ENCODE measurements at regions not wholly inside any gene's neighbourhood (a gene's known extent, or its start where the extent isn't known, plus 50 kb on each side); places are given as distances from the start of the nearest gene placed in this dataset.
"Not testable (repeated sequence)": the region's sequence is repeated elsewhere in the genome, so short reads cannot be mapped to it uniquely, and the experiment has no call there.

DNA sequence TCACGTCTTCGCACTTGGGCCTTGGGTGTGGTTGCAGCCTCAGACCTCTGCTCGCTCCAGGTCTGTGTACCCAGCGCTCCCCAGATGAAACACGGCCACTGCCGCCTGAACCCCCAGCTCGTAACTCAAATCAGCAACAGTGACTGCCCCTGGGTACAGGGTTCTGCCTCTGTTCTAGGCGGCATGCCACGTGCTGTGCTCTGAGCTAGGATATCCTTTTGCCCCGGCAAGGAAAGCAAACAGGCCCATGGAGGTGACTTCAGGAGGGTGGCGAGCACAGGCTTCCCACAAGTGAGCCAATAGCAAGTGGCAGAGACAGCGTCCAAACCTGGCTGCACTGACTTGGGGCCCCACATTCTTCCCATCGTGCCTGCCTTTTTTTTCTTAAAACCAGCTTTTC is 96.3 kb upstream of the PZP start:
- DNase-seq, result not testable (repeated sequence)

DNA sequence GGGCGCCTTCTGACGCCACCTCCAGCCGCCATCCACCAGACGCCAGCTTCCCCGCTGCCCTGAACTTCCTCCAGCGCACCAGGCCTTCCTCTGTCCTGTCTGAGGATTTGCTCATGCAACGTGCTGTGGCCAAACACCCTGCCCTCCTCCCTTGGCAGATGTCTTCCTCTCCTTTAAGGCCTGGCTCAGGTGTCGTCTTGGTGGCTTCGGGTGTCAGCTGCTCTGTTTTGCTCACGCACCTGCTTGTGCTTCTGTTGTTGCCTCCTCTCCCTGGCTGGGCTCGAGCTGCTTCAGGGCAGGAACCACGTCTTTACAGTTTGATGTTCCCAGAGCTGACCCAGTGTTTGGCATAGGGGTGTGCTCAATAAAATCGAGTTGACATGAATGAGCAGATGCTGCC is 87.7 kb upstream of the PZP start:
- DNase-seq, result not testable (repeated sequence)

DNA sequence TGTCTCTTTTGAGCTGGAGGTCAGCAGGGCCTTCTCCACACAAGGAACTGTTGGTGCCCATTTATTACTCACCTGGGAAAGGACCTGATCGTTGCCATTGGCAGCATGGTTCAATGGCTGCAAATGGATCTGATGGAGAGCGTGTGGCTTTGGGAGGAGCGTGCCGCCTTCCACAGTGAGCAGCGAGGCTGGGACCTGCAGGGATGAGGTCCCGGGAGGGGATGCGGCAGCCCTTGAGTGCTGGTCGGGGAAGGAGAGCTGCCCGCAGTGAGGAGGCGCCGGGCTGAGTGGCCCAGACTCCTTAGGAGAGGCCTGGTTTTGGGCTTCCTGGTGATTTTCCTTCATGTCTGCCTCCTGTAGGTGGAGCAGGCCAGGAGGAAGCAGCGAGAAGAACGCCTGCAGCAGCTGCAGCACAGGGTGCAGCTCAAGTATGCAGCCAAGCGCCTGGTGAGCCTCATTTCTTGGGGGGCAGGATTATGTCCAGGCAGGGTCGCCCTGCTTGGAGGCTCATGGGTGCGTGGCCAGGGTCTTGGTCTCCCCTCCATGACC is 86.0 kb upstream of the PZP start:
- not testable (repeated sequence) for DNase-seq

DNA sequence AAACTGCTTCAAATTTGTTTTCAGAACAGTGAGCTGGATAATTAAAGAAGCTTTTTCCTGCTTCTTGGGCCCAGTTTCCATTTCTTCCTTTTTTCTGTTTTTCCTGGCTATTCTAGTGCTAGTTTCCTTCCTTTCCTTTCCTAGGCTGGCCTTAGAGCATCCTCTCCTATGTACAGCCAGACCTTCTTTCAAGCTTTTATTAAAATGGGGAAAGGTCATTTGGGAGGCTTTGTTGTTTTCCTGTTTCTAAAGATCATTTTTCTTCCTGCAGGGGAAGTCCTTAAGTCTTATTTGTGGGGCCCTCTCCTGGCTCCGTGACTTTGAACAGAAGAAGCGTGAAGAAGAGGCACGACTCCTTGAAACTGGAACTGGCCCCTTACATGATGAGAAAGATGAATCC is 85.2 kb upstream of the PZP start:
- DNase-seq, result not testable (repeated sequence)

DNA sequence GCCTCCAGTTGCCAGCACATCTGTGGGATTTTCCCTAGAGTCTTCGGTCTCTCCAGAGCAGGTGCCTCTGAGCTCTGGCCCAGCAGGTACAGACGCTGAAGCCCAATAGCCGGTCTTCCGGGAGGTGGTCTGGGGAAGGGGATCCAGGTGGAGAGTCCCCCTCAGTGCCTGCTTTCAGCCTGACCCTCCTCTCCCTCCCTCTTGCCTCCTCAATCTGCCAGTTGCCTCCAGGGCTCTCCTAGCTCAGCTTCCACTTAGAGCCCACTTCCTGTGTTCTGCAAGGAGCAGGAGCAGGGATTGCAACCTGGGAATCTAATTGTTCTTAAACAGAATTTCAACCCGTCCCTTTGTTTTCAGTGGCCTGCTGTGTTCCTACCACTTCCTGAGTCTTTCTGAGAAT is 81.8 kb upstream of the PZP start:
- DNase-seq, result not testable (repeated sequence)

DNA sequence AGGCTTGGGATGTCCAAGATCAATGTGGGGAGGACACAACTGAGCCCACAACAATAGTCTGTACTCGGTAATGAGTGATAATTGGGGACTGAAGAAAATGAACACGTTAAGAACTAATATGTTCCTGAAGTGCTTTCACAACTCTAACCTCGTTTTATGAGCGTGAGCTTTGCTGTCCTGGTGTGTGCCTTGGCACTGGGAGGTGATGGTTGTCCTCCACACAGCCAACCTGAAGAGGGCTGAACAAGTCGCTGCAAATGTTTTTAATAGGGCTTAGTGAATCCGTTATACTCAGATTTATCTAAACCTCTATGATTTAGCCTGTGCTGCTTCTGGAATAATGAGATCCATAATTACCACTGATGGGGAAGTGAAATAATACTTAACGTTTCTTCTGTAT is 76.5 kb upstream of the PZP start:
- not testable (repeated sequence) for DNase-seq

DNA sequence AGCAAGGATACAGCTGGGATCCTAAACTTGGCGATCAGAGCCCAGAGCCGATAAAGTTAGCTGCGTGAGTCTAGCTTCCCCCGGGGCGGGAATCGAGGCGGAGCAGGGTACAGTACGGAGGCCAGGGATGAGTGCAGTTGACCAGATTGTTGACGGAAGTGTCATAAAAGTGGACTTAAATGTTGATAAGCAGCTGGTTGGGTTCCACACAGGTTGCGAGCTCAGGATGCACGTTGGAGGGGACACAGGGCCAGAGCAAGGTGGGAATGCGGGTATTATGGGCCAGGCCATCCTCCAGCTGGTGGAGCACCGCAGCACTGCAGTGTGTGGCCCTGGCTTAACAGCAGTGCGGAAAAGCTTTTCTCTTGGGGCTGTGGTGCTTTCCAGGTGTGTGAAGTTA is 76.0 kb upstream of the PZP start:
- DNase-seq, result not testable (repeated sequence)

DNA sequence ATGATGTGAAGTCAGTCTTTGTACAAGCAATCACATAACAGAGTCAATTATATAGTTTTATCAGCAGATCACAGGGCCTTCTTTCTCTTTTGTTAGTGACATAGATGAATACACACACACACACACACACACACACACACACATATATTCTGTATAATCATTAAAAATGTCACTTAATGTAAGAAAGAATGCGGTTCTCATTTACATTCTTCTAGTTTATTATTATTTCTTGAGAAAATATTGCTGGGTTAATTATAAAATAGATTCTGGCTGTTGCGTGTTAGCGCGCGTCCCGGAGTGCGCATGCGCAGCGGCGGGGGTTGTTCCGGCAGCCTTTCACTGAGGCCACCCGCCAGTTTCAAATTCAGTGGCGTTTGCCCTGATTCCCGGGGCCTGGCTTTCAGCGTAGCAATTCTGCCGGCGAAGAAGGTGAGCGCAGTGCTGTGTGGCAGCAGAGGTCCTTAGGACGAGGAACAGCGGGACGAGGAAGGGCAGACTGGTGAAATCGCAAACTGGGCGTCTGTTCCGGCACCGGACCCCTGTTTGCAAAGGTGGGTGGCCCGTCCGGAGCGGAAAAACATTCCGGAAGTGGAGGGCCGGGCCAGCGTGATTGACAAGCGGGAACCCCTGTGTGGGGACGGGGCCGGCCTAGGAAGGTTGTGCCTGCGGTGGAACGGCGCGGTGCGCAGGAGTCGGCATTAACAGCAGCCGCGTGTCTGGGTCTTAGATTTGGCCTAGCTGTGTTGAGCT is 75.3 kb upstream of the PZP start:
- peak; percentile 84 for DNase-seq

DNA sequence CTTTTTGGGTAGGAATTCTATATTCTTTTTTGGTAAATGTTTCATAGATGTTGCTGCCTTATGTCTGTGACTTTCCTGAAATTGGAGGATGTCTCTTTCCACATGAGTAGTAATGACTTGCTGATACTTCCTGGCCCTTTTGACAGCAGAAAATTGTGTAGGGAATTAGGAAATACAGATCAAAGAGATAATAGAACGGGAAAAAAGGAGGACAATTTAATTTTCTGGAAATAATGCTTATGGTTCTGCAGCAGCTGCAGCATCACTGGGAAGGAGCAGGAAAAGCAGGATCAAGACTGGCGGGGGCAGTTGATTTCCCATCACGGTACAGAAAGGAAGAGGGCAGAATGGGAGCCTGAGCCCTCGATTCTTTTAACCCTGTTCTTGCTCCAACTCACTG is 68.8 kb upstream of the PZP start:
- no peak for DNase-seq

DNA sequence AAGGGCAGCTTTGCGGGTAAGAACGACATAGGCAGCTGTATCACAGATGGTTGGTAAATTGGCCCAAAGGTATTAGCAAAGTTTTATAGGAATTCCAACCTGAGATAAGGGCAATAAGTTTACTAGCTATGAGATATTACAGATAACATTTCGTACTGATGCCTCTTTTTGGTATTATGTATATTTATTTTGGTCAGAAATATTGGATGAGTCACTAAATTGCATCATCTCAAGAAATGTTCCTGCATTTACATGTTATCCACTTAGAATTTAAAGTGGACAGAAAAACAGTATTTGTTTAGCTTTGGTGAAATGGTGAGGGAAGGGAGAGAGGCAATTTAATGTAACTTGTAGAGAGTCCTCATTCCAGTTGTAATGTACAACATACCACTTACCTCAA is 65.1 kb upstream of the PZP start:
- DNase-seq, result no peak

DNA sequence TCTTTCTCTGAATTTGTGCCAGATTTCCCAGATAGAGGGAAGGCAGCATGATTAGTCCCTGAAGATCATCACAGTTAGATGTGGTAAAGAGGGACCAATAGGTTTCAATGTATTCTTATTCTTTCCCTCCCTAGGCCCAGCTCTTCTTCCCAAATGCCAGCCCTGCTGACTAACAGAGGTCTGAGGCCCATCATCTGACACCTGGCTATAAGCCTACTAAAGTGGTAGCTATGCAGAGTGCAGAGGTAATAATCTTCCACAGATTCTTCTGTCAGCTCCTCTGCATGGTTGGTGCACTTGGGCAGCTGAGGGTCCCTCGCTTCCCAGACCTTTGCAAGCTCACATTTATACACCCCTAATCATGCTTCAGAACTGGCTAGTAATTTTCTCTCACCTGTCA is 63.7 kb upstream of the PZP start:
- DNase-seq, result no peak

DNA sequence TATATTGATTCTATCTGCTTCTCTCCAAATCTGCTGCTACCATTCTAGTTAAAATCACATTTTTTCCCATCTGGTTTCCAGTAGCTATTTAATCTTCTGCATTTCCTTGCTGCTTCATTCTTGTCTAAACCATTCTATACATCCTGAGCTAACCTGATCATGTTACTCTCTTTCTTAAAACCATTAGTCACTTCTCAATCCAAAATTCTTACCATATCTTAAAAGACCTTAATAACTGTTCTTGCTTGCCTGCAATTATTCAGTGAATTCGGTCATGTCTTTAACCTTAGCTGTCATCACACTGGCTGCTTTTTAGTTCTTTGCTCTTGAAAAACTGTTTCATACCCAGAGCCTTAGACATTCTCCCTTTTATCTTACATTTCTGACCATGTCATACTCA is 56.4 kb upstream of the PZP start:
- DNase-seq, result no peak

DNA sequence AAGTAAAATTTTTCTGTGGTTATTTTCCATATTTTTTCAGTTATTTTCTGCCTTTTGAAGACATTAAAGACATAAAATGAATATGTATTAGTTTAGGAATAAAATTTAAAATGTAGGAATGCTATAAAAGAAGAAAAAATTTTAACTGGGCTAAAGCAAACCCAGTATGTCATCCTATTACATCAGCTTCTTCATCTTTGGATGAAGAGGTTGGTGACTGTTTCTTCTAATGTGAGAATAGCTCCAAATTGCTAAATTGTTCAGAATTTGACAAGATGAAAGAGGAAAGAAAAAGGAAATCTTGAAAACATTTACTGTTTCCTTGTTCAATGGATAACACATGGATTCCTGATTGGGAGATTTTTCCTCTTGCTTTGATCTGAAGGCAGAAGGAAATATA is 52.7 kb upstream of the PZP start:
- DNase-seq, result no peak

DNA sequence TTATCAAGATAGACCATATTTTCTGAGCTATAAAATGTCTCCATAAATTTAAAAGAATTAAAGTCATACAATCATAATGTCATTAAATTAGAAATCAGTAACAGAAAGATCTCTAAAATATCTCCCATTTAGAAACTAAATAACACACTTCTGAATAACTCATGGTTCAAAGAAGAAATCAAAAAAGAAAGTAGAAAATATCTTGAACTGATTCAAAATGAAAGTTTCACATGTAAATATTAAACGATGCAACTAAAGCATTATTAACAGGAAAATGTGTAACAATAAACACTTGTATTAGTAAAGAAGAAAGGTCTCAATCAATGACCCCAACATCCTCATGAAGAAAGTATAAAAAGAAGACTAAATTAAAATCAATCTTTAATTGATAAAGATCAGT is 50.5 kb upstream of the PZP start:
- DNase-seq, result no peak
